HG02884 (cell line): ENCODE measurements at regions not wholly inside any gene's neighbourhood (a gene's known extent, or its start where the extent isn't known, plus 50 kb on each side); places are given as distances from the start of the nearest gene placed in this dataset.

Experiments
- ATAC-seq: cut with Tn5 transposase; IDR thresholded peaks from one replicate; pipeline ENCODE4 v1.9.1; 2021; ENCODE audit warnings: mild to moderate bottlenecking, moderate library complexity; ENCODE audit not compliant: unreplicated experiment

DNA sequence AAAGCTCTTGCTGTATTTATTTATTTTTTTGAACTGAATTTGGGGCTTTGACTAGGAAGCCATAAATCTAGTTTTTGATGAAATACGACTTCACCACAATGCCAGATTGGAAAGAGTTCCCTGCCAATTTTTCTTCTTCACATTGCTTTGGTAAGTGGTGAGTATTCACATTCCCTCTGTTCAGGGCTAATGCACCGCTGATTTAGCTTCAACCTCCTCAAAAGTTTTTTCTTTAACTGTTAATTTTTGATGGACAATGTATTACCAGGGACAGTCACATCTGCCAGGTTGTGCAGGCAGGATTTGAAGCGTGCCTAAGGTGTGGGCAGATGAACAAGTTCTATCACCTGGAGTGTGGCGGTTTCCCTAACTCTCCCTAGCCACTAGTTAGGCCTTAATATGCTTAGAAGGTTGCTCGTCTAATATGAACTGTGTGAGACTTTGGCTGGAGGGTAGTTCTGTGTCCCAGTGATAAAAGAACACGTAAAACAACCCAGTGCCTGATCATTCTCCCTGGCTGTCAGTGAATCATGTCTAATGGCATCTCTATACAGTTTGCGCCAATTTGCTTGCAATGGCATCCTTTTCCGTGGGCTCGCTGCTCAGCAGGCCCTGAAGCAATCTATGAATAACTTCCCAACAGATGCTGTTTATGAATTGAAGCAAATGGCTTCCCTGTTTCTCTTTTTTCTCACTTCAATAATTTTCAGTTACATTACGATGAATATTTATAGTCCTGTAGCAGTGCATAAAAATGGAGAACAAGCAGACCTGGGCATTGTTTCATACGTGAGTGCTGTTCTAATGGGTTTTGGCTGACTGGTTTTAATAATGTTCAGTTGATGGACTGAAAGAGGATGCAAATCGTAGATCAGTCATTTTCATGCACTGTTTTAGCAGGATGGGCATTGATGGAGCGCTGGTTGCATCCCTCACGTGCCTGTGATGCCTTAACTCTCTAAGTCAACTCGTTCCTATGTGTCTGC, 243.2 kb upstream of the SUCLG2 start:
- ATAC-seq, result no peak

DNA sequence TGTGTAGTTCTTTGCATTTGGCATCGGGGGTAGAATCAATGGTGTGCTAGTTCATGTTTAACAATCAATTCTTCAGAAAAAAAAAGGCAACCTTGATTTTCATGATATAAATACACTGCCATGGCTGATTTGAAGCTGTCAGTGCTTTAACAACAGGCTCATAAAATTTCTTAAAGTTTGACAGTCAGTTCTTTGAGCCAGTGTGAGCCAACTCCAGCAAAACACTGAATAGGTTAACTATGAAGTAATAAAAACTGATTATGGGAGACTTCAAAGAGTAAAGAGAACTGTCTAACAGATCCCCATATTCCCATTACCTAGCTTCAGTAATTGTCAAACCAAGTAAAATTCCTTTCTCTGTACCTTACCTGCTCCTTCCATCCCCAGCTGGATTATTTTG, 241.7 kb upstream of the SUCLG2 start:
- ATAC-seq, result no peak

DNA sequence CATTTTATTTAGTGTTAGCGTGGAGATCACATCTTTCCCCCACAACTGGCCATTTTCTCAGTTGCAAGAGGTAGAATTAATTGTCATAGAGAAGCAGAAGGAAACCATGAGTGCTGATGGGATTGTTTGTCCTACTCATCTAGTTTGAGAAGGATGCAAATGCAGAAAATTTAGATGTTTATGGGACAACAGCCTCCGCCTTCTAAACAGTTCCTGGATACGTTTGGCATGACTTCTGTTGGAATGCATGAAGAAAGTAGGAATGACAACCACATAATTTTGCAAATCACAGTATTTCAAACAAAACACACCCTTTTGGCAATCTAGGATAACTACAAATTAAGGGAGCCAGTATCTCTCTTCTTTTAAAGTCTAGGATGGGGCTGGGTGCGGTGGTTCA, 240.1 kb upstream of the SUCLG2 start:
- ATAC-seq, result no peak

DNA sequence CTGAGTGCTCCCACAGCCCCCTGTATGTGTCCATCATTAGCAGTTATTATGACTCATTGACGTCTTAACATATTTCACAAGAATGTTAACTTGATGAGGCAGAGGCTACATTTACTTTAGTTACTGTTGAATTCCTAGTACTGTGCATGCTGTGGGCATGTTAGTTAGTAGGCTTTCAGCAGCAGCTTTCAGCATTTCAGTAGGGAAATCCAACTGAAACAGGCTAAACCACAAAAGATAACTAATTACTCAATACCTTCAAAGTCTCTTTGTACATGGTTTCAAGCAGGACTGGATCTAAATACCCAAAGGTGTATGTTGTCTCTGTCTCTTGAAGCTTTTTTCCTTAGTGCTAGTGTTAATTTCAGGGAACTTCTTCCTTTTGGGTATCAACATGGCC, 229.9 kb upstream of the SUCLG2 start:
- ATAC-seq, result no peak

DNA sequence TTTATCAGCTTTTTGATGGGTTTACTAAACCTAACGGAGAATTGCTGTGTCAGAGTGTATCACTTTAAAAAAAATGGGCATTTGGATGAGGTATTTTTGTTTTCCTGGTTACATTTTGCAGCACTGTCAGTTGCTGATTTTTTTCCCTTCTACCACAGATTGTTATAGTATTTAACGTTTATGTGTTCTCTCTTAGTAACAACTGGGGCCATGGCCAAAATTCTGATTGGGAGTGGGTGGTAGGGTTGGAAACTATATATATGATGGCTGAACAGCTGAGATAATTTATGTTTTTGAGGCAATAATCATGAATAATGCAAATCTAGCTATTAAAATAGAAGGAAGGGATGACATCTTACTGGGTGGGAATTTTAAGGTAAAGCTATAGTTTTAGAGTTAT, 229.4 kb upstream of the SUCLG2 start:
- no peak for ATAC-seq

DNA sequence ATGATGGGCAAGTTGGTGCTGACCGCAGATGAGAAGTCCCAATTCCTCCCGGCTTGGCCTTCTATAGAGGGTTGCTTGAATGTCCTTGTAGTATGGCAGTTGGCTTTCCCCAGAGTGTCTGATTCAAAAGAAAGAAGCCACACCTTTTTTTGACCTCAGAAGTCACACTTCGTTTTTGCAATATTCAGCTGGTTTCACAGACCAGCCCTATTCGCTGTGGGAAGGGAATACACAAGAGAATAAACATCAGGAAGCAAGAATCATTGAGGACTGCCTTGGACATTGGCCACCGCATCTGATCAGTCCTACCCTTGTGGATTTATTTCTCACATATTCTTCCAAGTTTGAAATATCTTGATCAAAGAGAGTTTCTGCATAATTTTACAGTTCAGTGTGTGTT, 228.6 kb upstream of the SUCLG2 start:
- no peak for ATAC-seq

DNA sequence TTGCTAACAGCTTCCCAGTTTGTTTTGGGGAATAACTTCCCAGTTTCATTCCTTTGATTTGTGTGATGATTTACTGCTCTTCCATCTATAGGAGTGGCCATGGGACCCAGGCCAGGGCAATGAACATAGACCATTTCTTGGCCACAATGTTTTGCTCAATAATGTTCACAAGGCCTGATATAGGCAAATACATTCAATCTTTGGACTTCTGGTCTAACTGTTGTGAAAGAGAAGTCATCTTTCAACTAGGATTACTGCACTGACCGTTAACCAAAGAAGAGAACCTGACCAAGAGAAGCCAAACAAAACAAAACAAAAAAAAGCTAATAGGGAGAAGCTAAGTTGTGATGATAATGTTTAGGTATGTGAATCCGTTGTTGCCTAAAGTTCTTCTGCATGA, 221.8 kb upstream of the SUCLG2 start:
- no peak for ATAC-seq

DNA sequence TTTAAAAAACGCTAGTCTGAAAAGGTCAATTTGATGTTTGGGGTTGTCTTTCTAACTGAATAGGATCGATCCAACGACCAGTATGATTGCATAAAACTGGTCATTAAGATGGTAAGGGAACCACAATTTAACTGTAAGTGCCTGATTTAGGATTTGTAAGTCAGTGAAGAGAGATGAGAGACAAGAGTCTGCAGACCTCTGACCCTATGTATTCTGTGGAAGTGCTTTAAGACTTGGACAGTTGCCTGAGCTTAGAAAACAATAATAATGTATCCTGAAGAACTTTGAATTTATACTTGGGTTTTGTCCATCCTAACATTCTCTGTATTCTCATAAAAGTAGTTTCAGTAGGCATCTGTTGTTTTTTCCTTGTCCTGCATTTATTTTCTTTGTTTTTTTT, 221.4 kb upstream of the SUCLG2 start:
- ATAC-seq, result no peak

DNA sequence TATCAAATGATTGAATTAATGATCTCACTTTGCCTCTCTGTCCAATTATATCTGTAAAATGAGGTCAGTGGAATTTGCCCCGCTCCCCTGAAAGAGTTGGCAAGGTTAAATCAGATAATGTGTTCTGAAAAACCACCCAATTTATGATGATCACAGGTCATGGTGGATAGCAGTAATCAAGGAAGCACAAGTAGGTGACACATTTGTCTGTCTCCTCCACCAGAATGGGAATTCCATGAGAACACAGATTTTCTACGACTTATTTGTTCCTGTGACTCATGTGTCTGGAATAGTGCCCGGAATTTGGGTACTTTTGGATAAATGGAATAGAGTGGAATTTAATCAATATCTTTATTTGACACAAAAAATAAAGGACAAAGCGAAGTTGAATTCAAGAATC, 220.9 kb upstream of the SUCLG2 start:
- ATAC-seq, result no peak

DNA sequence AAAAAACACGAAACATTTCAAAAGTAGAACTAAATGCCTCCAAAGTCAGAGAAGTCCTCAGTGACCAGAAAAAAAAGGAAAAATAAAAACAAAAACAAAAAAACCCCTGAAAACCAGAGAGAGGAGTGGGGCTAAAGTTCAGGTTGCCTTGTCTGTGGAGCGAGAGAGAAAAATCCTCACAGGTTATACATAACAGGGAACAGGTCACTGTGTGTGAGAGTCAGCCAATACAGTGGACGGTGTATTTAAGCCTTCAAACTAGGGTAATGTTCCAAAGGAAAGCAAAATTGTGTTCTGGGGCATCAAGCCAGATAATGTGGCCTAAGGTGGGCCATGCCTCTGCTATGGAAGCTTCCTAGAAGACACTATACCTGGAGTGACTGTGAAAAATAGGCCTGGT, 216.1 kb upstream of the SUCLG2 start:
- ATAC-seq, result no peak

DNA sequence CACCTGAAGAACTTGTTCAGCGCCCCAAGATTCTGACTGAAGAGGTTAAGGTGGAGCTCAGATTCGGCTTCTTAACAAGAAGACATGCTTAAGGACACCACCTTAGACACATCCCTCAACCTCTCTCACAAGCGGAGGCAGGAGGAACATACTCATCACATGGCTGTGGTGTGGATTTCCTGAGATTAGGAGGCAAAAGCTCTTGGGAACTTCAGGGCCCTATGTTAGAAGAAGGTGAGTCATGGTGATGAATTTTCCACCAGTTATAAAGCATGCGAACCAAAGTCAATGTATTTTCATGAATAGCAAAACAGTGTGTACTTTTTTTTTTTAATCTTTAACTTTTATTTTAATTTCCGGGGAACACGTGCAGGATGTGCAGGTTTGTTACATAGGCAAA, 212.2 kb upstream of the SUCLG2 start:
- no peak for ATAC-seq

DNA sequence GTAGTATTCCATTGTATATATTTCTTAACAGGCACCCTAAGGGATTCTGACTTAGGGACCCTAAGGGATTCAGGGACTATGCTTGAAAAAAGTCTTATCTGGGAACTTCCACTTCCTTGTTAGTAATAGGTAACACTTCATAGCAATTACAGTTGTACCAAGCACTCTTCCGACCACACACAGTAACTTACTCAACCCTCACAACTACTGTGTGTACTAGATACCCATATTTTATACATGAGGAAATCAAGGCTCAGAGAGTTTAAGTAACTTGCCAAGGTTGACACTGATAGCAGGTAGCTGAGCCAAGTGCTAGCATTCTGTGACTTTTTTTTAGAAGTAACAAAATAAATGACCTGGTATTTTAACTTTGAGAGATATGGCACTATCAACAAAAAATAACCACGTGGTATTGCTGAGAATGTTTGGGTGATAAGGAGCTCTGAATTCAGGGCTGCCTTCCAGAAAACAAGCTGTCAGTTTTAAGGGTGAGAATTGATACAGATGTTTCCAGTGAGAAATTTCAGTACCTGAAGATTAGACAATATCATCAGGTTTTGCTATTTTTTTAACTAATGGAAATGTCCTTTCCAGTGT, 210.3 kb upstream of the SUCLG2 start:
- no peak for ATAC-seq

DNA sequence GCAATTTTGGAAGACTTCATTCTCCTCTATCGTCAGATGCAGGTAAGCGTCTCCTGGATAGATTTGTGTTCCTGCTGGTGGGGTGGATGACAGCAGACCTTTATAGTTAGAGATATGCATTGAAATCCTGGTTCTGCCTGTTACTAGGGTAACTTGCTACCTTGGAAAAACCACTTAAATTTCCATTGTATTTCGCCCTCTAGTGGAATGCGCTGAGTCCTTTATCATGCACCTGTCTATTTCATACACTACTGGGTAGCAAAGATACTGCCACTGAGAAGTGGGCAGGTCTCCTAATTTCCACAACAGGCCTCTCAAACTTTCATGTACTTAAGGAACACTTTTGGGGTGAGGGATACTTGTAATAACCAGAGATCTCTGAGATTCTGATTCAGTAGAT, 209.5 kb upstream of the SUCLG2 start:
- ATAC-seq, result no peak

DNA sequence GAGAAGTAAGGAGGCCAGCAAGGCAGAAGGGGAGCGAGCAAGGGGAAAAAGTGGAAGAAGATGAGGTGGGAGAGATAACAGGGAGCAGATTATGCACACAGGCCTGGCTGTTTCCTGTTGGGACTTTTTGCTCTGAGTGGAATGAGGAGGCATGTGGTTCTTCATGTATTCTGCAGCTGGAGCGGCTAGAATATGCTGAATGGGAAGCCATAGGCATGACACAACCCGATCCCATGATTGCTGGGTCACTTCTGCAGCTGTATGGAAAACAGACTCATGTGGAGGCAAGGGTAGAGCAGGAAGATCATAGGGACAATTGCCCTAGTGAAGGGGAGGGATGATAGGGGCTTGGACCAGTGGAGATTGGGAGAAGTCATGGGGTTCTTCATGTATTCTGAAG, 206.0 kb upstream of the SUCLG2 start:
- ATAC-seq, result no peak

DNA sequence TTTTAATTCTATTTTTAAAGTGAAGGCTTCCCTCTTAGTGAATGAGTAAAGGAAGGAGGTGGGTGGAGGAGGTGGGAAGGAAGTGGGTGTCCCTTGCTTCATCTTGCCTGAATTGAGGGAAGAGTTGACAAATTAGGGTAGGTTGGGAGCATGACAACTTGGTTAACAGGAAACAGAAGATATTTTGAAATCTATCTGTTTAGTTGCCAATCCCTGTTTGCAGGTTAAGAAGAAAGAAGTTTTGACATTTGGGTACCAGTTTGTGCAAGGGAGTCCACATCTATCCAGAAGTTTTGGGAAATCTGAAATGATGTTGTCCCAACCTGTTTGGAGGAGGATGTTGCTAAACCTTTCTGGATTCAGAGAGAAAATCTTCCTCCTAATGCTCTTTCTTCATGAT, 204.1 kb upstream of the SUCLG2 start:
- ATAC-seq, result no peak

DNA sequence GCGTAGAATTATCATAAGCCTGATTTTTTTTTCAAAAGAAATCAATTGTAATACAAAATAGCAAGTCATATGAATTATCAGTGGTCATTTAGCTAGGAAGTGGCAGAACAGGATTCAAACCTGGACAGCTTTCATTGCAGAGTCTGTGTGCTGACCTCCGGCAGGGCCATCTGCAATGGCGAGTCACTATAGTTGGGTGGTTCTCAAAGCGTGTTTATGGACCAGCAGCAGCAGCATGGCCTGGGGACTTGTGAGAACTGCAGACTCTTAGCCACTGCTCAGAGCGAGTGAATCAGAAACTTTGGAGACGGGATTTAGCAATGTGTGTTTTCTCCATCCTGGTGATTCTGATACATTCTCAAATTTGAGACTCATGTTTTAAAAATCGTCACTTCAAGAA, 202.3 kb upstream of the SUCLG2 start:
- ATAC-seq, result no peak

DNA sequence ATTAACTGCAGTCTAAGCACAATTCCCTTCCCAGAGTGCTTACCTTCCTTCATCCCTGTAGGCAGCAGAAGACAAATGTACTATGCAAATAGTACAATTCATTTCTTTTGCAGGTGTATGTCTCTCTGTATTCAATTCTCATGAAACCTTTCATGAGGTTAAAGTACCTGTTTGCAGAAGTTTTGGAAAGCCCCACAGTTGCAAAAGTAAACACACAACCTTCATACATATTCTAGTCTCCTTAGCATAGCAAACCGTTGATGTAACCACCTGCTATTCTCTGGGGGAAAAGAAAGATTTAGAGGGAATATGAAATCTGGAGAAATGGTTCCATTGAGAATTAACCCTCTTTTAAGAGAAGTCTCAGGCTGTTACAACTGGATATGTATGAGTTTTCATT, 200.3 kb upstream of the SUCLG2 start:
- ATAC-seq, result no peak

DNA sequence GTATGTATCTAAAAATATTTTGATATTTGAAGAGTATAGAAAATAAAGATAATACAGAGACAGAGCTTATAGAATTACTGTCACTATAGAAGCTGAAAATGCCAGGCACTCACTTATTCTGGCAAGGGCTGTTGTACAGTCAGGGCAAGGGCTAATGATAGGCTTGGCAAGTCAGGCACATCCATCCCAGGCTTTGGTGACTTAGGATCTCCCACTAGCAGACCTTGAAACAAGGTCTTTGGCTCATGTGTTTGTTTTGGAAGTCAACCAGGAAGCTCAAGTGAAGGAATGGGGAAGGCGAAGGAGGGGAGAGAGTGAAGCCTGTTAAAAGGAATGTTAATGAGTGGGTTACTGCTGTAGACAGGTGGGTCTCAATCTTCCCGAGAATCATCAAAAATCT, 199.1 kb upstream of the SUCLG2 start:
- ATAC-seq, result no peak

DNA sequence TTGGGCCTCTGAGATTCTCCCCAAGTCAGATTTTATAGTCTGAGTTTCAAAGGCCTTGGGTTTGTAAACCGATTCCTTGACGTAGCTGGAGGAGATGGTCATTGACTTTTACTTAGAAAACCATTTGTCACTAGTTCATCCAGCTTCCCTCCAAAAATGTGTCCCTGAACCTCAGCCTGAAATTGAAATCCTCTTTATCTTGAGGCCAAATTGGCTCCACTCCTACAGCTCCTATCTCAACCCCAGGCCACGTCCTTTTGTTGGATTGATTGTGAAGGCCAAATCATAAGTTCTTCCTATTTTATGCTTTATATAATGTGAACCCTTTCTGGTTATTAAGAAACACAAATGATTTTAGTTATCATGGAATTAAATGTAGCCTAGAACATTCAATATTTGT, 193.9 kb upstream of the SUCLG2 start:
- ATAC-seq, result no peak

DNA sequence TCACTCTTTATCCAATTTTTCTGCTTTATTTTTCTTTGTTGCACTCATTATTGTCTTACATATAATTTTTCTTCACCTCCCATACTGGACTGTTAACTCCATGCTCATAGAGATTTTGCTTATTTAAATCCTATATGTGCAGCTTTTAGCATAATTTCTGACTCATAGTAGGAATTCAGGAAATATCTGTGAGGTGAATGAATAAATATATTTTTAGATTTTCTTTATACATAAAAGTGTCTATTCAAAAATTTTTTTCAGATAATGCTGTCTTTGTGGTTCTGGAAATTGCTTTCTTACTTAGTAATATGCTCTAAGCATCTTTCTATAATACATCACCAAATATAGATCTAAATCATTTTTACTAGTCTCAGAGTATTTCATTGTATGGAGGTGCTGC, 191.8 kb upstream of the SUCLG2 start:
- no peak for ATAC-seq

DNA sequence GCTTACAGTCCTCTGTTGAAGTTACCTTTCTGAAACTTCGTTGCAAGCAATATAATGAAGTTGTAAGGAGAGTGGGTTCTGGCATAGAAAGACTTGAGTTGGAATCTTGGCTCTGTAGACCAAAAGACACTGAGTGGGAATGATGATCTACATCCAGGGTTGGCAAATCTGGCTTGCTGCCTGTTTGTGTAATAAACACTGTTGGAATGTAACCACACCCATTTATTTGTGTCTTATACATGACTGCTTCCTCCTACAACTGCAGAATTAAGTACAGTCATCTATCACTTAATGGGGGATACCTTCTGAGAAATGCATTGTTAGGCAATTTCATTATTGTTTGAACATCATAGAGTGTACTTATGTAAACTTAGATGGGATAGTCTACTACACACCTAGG, 178.4 kb upstream of the SUCLG2 start:
- ATAC-seq, result no peak

DNA sequence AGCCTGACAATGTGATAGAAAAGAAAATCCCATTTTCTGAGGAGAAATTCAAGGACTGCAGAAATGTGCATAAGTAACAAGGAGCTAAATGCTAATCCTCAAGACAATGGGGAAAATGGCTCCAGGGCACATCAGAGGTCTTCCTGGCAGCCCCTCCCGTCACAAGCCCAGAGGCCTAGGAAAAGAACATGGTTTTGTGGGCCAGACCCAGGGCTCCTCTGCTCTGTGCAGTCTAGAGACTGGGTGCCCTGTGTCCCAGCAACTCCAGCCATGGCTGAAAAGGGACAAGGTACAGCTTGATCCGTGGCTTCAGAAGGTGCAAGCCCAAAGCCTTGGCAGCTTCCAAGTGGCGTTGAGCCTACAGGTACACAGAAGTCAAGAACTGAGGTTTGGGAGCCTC, 176.8 kb upstream of the SUCLG2 start:
- no peak for ATAC-seq
